WTC11 (cell line): ENCODE measurements at regions not wholly inside any gene's neighbourhood (a gene's known extent, or its start where the extent isn't known, plus 50 kb on each side); places are given as distances from the start of the nearest gene placed in this dataset.

Experiments used
- ATAC-seq: fragments of 200-7000 bp; cut with Tn5 transposase; 2 replicates; pipeline ENCODE4 v1.10.0; 2021; ENCODE audit warnings: mild to moderate bottlenecking, moderate library complexity
- CTCF ChIA-PET: fragments of 300-600 bp; sonication (Branson Sonifier 250); formaldehyde crosslinking; loops from one replicate; lab custom pipeline; 2021; ENCODE audit warnings: antibody characterized with exemption; lab: Charles Lee
- POLR2A ChIA-PET: fragments of 350-600 bp; sonication (Branson Sonifier 250); formaldehyde crosslinking; loops from one replicate; lab custom pipeline; 2021; ENCODE audit warnings: antibody characterized with exemption; lab: Charles Lee
- DNase-seq: peaks from one replicate; pipeline ENCODE4 v3.0.0; 2021; ENCODE audit warnings: low spot score
- H3K27ac Mint-ChIP-seq: 2 replicates; pipeline ENCODE4 v1.8.0; 2021; ENCODE audit warnings: mixed read lengths
- H3K27me3 Mint-ChIP-seq: 2 replicates; pipeline ENCODE4 v1.8.0; 2021; ENCODE audit warnings: low read depth, mild to moderate bottlenecking, moderate library complexity, mixed read lengths
- H3K36me3 Mint-ChIP-seq: 2 replicates; pipeline ENCODE4 v1.8.0; 2021; ENCODE audit warnings: mixed read lengths
- H3K4me1 Mint-ChIP-seq: 2 replicates; pipeline ENCODE4 v1.8.0; 2022; ENCODE audit warnings: mixed read lengths
- H3K4me3 Mint-ChIP-seq: 2 replicates; pipeline ENCODE4 v1.8.0; 2021; ENCODE audit warnings: mild to moderate bottlenecking, moderate library complexity, mixed read lengths
- H3K9me3 Mint-ChIP-seq: 2 replicates; pipeline ENCODE4 v1.8.0; 2021; ENCODE audit warnings: mixed read lengths
- AR ChIP-seq: fragments of 250-450 bp; sonication (Bioruptor Pico); IDR thresholded peaks from 2 replicates; pipeline ENCODE4 v1.9.0; 2021; ENCODE audit warnings: mild to moderate bottlenecking
- E2F4 ChIP-seq: sonication (generic); formaldehyde crosslinking; IDR thresholded peaks from 2 replicates; pipeline ENCODE4 v1.8.1; 2022; ENCODE audit warnings: low read depth, mild to moderate bottlenecking, moderate library complexity, missing genetic modification reagents, borderline replicate concordance
- ELF4 ChIP-seq: sonication (generic); formaldehyde crosslinking; IDR thresholded peaks from 2 replicates; pipeline ENCODE4 v1.8.1; 2022; ENCODE audit warnings: low read depth, mild to moderate bottlenecking, moderate library complexity, missing genetic modification reagents
- JAZF1 ChIP-seq: fragments of 250-450 bp; sonication (Bioruptor Pico); IDR thresholded peaks from 2 replicates; pipeline ENCODE4 v1.9.0; 2021; ENCODE audit warnings: moderate library complexity, mild to moderate bottlenecking, inconsistent platforms
- NR3C1 ChIP-seq: sonication (generic); formaldehyde crosslinking; conservative IDR thresholded peaks from 2 replicates; pipeline ENCODE4 v1.8.1; 2023; ENCODE audit warnings: low read depth, mild to moderate bottlenecking, missing genetic modification reagents
- SMAD4 ChIP-seq: sonication (generic); formaldehyde crosslinking; IDR thresholded peaks from 2 replicates; pipeline ENCODE4 v1.8.0; 2022; ENCODE audit warnings: mild to moderate bottlenecking, missing genetic modification reagents
- SOX15 ChIP-seq: fragments of 250-450 bp; sonication (Bioruptor Pico); IDR thresholded peaks from 2 replicates; pipeline ENCODE4 v1.9.0; 2021; ENCODE audit warnings: mild to moderate bottlenecking
- TEAD1 ChIP-seq: sonication (generic); formaldehyde crosslinking; IDR thresholded peaks from 2 replicates; pipeline ENCODE4 v1.8.0; 2022; ENCODE audit warnings: mild to moderate bottlenecking, missing genetic modification reagents
- USF2 ChIP-seq: sonication (generic); formaldehyde crosslinking; IDR thresholded peaks from 2 replicates; pipeline ENCODE4 v1.8.1; 2023; ENCODE audit warnings: mild to moderate bottlenecking, missing genetic modification reagents, moderate library complexity
- ZNF138 ChIP-seq: sonication (generic); formaldehyde crosslinking; conservative IDR thresholded peaks from 2 replicates; pipeline ENCODE4 v1.8.1; 2022; ENCODE audit warnings: mild to moderate bottlenecking, moderate library complexity, missing genetic modification reagents
- ZNF232 ChIP-seq: sonication (generic); formaldehyde crosslinking; IDR thresholded peaks from 2 replicates; pipeline ENCODE4 v1.8.0; 2022; ENCODE audit warnings: mild to moderate bottlenecking, missing genetic modification reagents
- ZNF263 ChIP-seq: sonication (generic); formaldehyde crosslinking; IDR thresholded peaks from 2 replicates; pipeline ENCODE4 v1.8.1; 2022; ENCODE audit warnings: low read depth, mild to moderate bottlenecking, moderate library complexity, missing genetic modification reagents
- ZNF425 ChIP-seq: fragments of 250-450 bp; sonication (Bioruptor Pico); conservative IDR thresholded peaks from 2 replicates; pipeline ENCODE4 v1.9.0; 2021; ENCODE audit warnings: mild to moderate bottlenecking

- TF ChIP-seq TEAD1 (CRISPR knock-in tag) (no peak), SMAD4 (no peak)
- H3K27me3 Mint-ChIP-seq = no peaks in the 10 kb centered on the region
- CTCF ChIA-PET = no interaction called here
- POLR2A ChIA-PET = no interaction called here
- ATAC-seq (no peak), DNase-seq (no peak)
- H3K4me3 Mint-ChIP-seq = no peak overlapping the region
- H3K4me1 Mint-ChIP-seq = no peaks in the 10 kb centered on the region
- H3K27ac Mint-ChIP-seq = no peak overlapping the region
- H3K9me3 Mint-ChIP-seq = peaks cover 10% of the 10 kb centered on the region
- H3K36me3 Mint-ChIP-seq = no peaks in the 10 kb centered on the region
These were observed 288.0 kb upstream of the SLITRK6 start for GRCh38 chr13:86087244-86087643.

GRCh38 chr13:86085890-86086289 lies 286.7 kb upstream of the SLITRK6 start:
- Mint-ChIP-seq H3K4me1 (no peaks in the 10 kb centered on the region), H3K27me3 (no peaks in the 10 kb centered on the region), H3K9me3 (peaks cover 5% of the 10 kb centered on the region), H3K36me3 (no peaks in the 10 kb centered on the region), H3K4me3 (no peak overlapping the region), H3K27ac (no peak overlapping the region)
- no peak for TF ChIP-seq ELF4 (CRISPR knock-in tag)
- TF ChIP-seq E2F4 (CRISPR knock-in tag) = no peak
- TF ChIP-seq USF2 (CRISPR knock-in tag) = no peak
- TF ChIP-seq ZNF138 = no peak
- no peak for TF ChIP-seq NR3C1 (CRISPR knock-in tag)
- no peak for TF ChIP-seq JAZF1 (CRISPR knock-in tag)
- no peak for TF ChIP-seq ZNF263 (CRISPR knock-in tag)
- no peak for TF ChIP-seq SOX15 (CRISPR knock-in tag)
- POLR2A ChIA-PET = no interaction called here
- DNase-seq = no peak
- no peak for ATAC-seq
- CTCF ChIA-PET = no interaction called here

- Mint-ChIP-seq H3K36me3 (no peaks in the 10 kb centered on the region), H3K9me3 (peaks cover 5% of the 10 kb centered on the region; the same call in 1 of the 2 replicates), H3K27me3 (no peaks in the 10 kb centered on the region), H3K4me1 (no peaks in the 10 kb centered on the region), H3K27ac (no peak overlapping the region), H3K4me3 (no peak overlapping the region)
- ChIA-PET CTCF (no interaction called here), POLR2A (no interaction called here)
- ATAC-seq = no peak
- TF ChIP-seq AR (no peak), ZNF425 (CRISPR knock-in tag) (no peak), SOX15 (CRISPR knock-in tag) (no peak), ZNF232 (CRISPR knock-in tag) (no peak)
- DNase-seq = no peak
These were observed 282.9 kb upstream of the SLITRK6 start for GRCh38 chr13:86082121-86082520.
